ENCODE measurements at regions not wholly inside any gene's neighbourhood (a gene's known extent, or its start where the extent isn't known, plus 50 kb on each side); places are given as distances from the start of the nearest gene placed in this dataset.
"Not testable (repeated sequence)": the region's sequence is repeated elsewhere in the genome, so short reads cannot be mapped to it uniquely, and the experiment has no call there.

DNA sequence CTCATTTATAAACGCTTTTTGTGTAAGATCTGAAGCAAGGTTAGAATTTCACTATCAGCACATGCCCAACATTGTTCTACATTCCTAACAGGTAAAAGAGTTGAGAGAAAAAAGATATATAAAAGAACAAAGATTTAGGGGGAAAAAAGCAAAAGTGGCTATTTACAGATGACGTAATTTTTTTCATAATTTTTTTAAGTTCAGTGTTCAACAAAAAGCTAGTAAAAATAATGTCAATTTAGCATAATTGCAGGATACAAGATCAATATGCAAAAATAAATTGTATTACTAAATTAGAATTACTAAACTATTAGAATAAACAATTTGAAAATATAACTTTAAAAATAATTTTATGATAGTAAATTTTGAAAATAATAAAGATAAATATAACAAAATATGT lies 405.0 kb downstream of the SEMA3D start:
- intact Hi-C loops (cut with DNase I, micrococcal nuclease) = no loop called here
- no peak for DNase-seq
- no peak for ATAC-seq

GRCh38 chr7:84780158-84781124 lies 406.4 kb downstream of the SEMA3D start:
- intact Hi-C loops (cut with DNase I, micrococcal nuclease) = no loop called here
- DNase-seq (no peak), ATAC-seq (no peak)

- DNase-seq (no peak), ATAC-seq (no peak)
- intact Hi-C loops (cut with DNase I, micrococcal nuclease) = no loop called here
Measured at GRCh38 chr7:84757761-84758160, 429.1 kb downstream of the SEMA3D start.

- intact Hi-C loops (cut with DNase I, micrococcal nuclease) = no loop called here
- no peak for DNase-seq
- ATAC-seq = no peak
Measured at GRCh38 chr7:84746353-84746752, 440.5 kb downstream of the SEMA3D start.

GRCh38 chr7:84744385-84744784 lies 442.5 kb downstream of the SEMA3D start:
- intact Hi-C loops (cut with DNase I, micrococcal nuclease) = no loop called here
- DNase-seq (no peak), ATAC-seq (no peak)

- ATAC-seq (no peak), DNase-seq (no peak)
- intact Hi-C loops (cut with DNase I, micrococcal nuclease) = no loop called here
Measured at GRCh38 chr7:84738583-84739150, 448.2 kb downstream of the SEMA3D start.

DNA sequence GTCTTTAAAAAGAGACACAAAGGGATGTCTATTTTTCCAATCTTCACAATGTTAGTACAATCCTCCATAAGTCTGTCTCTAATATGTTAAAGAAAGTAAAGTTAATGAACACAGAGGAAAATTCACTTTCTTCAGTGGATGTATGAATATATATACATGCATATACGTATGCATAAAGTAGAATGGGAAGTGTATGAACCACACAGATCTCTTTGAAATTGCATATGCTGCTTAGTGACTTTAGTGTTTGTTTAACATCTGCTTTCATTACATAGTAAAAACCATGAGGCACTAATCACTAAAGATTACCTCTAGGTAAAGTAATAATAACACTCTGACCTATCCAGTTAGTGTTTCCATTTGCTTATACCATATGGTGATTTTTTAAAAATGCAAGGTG lies 451.2 kb downstream of the SEMA3D start:
- no peak for ATAC-seq
- no peak for DNase-seq
- intact Hi-C loops (cut with DNase I, micrococcal nuclease) = no loop called here

- intact Hi-C loops (cut with DNase I, micrococcal nuclease) = no loop called here
- DNase-seq (no peak), ATAC-seq (no peak)
Measured at GRCh38 chr7:84735011-84735410, 451.8 kb downstream of the SEMA3D start.

DNA sequence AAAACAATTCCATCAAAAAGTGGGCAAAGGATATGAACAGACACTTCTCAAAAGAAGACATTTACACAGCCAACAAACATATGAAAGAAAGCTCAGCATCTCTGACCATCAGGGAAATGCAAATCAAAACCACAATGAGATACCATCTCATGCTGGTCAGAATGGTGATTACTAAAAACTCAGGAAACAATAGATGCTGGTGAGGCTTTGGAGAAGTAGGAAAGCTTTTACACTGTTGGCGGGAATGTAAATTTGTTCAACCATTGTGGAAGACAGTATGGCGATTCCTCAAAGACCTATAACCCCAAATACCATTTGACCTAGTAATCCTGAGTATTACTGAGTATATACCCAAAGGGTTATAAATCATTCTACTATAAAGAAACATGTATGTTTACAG lies 452.9 kb downstream of the SEMA3D start:
- ATAC-seq; intact Hi-C loops (cut with DNase I, micrococcal nuclease); DNase-seq: not testable (repeated sequence)

DNA sequence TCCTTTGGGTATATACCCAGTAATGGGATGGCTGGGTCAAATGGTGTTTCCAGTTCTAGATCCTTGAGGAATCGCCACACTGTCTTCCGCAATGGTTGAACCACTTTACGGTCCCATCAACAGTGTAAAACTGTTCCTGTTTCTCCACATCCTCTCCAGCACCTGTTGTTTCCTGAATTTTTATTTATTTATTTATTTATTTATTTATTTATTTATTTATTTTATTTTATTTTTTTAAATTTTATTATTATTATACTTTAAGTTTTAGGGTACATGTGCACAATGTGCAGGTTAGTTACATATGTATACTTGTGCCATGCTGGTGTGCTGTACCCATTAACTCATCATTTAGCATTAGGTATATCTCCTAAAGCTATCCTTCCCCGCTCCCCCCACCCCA lies 456.0 kb downstream of the SEMA3D start:
- intact Hi-C loops (cut with DNase I, micrococcal nuclease); DNase-seq; ATAC-seq: not testable (repeated sequence)

GRCh38 chr7:84729284-84729683 lies 457.6 kb downstream of the SEMA3D start:
- intact Hi-C loops (cut with DNase I, micrococcal nuclease) = no loop called here

DNA sequence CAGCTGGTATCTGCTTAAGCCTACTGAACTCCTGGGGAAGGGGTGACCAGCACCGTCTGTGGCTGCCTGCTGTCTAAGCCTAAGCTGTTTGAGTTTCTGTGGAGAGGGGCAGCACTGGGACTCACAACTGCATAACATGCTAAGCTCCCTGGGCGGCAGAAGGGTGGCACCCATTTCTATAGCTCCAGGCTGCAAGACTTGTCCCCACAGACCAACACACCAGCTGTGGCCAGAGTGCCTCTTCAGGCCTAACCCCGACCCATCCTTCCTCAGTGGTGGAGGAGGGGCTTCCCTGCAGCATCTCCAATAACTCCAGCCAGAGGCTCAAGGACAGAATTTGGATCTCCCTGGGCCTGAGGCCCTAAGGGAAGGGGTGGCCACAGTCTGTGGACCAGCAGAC lies 464.1 kb downstream of the SEMA3D start:
- intact Hi-C loops (cut with DNase I, micrococcal nuclease) = no loop called here
- DNase-seq = no peak
- no peak for ATAC-seq

More at GRCh38 chr7:84729284-84729683, 457.6 kb downstream of the SEMA3D start:
- no peak for DNase-seq
- ATAC-seq = no peak

DNA sequence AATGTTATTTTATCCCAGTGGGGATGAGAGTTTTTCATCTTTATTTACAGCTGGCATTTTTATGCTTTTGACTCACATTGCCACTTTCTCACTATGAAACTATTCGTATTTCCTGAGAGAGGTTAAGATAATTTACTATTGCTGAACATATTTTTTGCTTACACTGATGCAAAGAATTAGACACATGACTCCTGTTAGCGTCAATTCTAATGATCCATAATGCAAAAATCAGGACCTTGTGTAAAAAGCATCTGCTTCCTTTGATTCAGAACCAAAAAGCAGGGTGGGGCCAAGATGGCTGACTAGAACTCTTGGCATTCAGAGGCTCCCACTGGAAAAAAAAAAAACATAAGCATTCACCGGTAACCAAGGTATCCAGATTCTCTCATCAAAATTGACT lies 464.8 kb downstream of the SEMA3D start:
- ATAC-seq (no peak), DNase-seq (no peak)
- intact Hi-C loops (cut with DNase I, micrococcal nuclease) = no loop called here

- ATAC-seq (no peak), DNase-seq (no peak)
- intact Hi-C loops (cut with DNase I, micrococcal nuclease) = no loop called here
Measured at GRCh38 chr7:84720456-84721097, 466.3 kb downstream of the SEMA3D start.

DNA sequence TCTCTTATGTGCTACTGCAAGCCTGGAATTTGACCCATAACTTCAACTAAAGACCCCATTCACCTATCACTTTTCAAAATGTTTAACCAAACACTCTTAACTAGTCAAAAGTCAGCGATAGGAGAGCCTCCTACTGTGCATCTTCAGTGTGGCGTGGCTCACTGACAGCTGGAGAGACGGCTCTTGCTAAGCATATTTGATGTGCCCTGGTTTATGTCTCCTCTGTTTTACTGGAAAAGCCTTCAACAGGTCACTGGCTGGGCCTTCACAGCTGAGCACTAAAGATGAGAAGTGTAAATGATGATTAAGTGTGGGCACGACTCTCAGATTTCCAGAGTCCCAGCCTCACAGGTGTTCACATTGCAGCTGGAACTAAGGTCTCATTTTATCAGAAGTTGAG lies 472.1 kb downstream of the SEMA3D start:
- intact Hi-C loops (cut with DNase I, micrococcal nuclease) = no loop called here
- ATAC-seq (no peak), DNase-seq (no peak)

- ATAC-seq (no peak), DNase-seq (no peak)
- intact Hi-C loops (cut with DNase I, micrococcal nuclease) = no loop called here
Measured at GRCh38 chr7:84712374-84713121, 474.3 kb downstream of the SEMA3D start.

- intact Hi-C loops (cut with DNase I, micrococcal nuclease); ATAC-seq; DNase-seq: not testable (repeated sequence)
Measured at GRCh38 chr7:84710538-84710937, 476.3 kb downstream of the SEMA3D start.

- ATAC-seq = no peak
- no peak for DNase-seq
- intact Hi-C loops (cut with DNase I, micrococcal nuclease) = no loop called here
Measured at GRCh38 chr7:84705706-84706105, 481.1 kb downstream of the SEMA3D start.

GRCh38 chr7:84705079-84705478 lies 481.8 kb downstream of the SEMA3D start:
- ATAC-seq (no peak), DNase-seq (no peak)
- intact Hi-C loops (cut with DNase I, micrococcal nuclease) = no loop called here
